SK-N-SH (cell line): ENCODE measurements at regions not wholly inside any gene's neighbourhood (a gene's known extent, or its start where the extent isn't known, plus 50 kb on each side); places are given as distances from the start of the nearest gene placed in this dataset.

Experiments
- CTCF ChIA-PET: fragments of 300-600, 350-600 bp; formaldehyde crosslinking; extraction: SDS; loops from one replicate; lab custom pipeline; 2021; lab: Yijun Ruan, JAX
- POLR2A ChIA-PET: fragments of 350-600 bp; sonication (Branson Sonifier 250); formaldehyde crosslinking; extraction: SDS; loops from one replicate; lab custom pipeline; 2020; ENCODE audit warnings: antibody characterized with exemption, inconsistent platforms; lab: Yijun Ruan, JAX
- DNase-seq: peaks from one replicate; pipeline ENCODE4 v3.0.0; 2012
- H2AFZ ChIP-seq: fragments of 200-600 bp; sonication (generic); 2 replicates; pipeline ENCODE4 v1.8.1; 2016; ENCODE audit warnings: antibody characterized with exemption, mild to moderate bottlenecking, low read depth
- H3F3A ChIP-seq: fragments of 200-600 bp; sonication (generic); replicated peaks from 2 replicates; pipeline ENCODE3; 2016; ENCODE audit warnings: antibody characterized with exemption, mild to moderate bottlenecking; ENCODE audit not compliant: insufficient read depth
- H3K27ac ChIP-seq, 2 experiments: fragments of 200-500 bp in 1 of 2; fragments of 200-600 bp in 1 of 2; sonication (Bioruptor generic) in 1 of 2; sonication (generic), shearing (Covaris generic) in 1 of 2; 2 replicates each; pipeline versions ENCODE4 v1.5.1 to v1.6.1; 2014 to 2016; ENCODE audit warnings: low read depth in 2 of 2, inconsistent platforms in 1 of 2, low read length in 1 of 2, mild to moderate bottlenecking in 1 of 2, mixed read lengths in 1 of 2
- H3K27me3 ChIP-seq: fragments of 200-600 bp; sonication (generic), shearing (Covaris generic); 2 replicates; pipeline ENCODE4 v1.6.1; 2016; ENCODE audit warnings: mixed run types; ENCODE audit not compliant: insufficient read depth
- H3K36me3 ChIP-seq, 2 experiments: fragments of 200-500 bp in 1 of 2; fragments of 200-600 bp in 1 of 2; sonication (Bioruptor generic) in 1 of 2; sonication (generic) in 1 of 2; replicated peaks in 1 of 2; 2 replicates each; pipeline versions ENCODE3 to v1.5.1; 2014 to 2016; ENCODE audit warnings: low read length in 1 of 2, mild to moderate bottlenecking in 1 of 2; ENCODE audit not compliant: insufficient read depth in 2 of 2, control insufficient read depth in 1 of 2
- H3K4me1 ChIP-seq, 2 experiments: fragments of 200-500 bp in 1 of 2; fragments of 200-600 bp in 1 of 2; sonication (Bioruptor generic) in 1 of 2; sonication (generic), shearing (Covaris generic) in 1 of 2; 2 replicates each; pipeline versions ENCODE4 v1.5.1 to v1.6.1; 2014 to 2016; ENCODE audit warnings: low read depth in 1 of 2, low read length in 1 of 2, mixed run types in 1 of 2; ENCODE audit not compliant: insufficient read depth in 2 of 2, control insufficient read depth in 1 of 2
- H3K4me2 ChIP-seq: fragments of 200-600 bp; sonication (generic), shearing (Covaris generic); 2 replicates; pipeline ENCODE4 v1.6.1; 2017; ENCODE audit warnings: mixed run types
- H3K4me3 ChIP-seq, 2 experiments: fragments of 200-500 bp in 1 of 2; fragments of 200-600 bp in 1 of 2; sonication (Bioruptor generic) in 1 of 2; sonication (generic), shearing (Covaris generic) in 1 of 2; 2 replicates each; pipeline versions ENCODE4 v1.5.1 to v1.8.1; 2014 to 2016; ENCODE audit warnings: low read depth in 2 of 2, inconsistent platforms in 1 of 2, low read length in 1 of 2, mild to moderate bottlenecking in 1 of 2, mixed read lengths in 1 of 2, moderate library complexity in 1 of 2
- H3K79me2 ChIP-seq: fragments of 200-600 bp; sonication (generic); 2 replicates; pipeline ENCODE4 v1.8.1; 2017; ENCODE audit warnings: mild to moderate bottlenecking; ENCODE audit not compliant: insufficient read depth
- H3K9ac ChIP-seq: fragments of 200-600 bp; sonication (generic); 2 replicates; pipeline ENCODE4 v1.6.1; 2017; ENCODE audit warnings: mixed run types
- H3K9me2 ChIP-seq: fragments of 200-600 bp; sonication (generic); 2 replicates; pipeline ENCODE4 v1.6.1; 2017; ENCODE audit warnings: mixed run types
- H3K9me3 ChIP-seq: fragments of 200-600 bp; sonication (generic); 2 replicates; pipeline ENCODE4 v1.6.1; 2017; ENCODE audit warnings: mixed run types, mild to moderate bottlenecking, moderate library complexity
- H4K20me1 ChIP-seq: fragments of 200-600 bp; sonication (generic); 2 replicates; pipeline ENCODE4 v1.6.1; 2017; ENCODE audit warnings: mild to moderate bottlenecking, mixed run types; ENCODE audit not compliant: insufficient read depth
- CHD2 ChIP-seq: fragments of 150-350 bp; IDR thresholded peaks from 2 replicates; pipeline ENCODE4 v1.6.1; 2018; ENCODE audit warnings: low read length; ENCODE audit not compliant: partially characterized antibody
- CTCF ChIP-seq: fragments of 200-600 bp; sonication (generic); IDR thresholded peaks from 2 replicates; pipeline ENCODE4 v1.6.1; 2017; ENCODE audit warnings: antibody characterized with exemption, mild to moderate bottlenecking, moderate library complexity
- ELF1 ChIP-seq: IDR thresholded peaks from 2 replicates; pipeline ENCODE4 v1.4.0; 2012
- EP300 ChIP-seq, 2 experiments: IDR thresholded peaks; 2 replicates each; pipeline versions ENCODE4 v1.4.0 to v1.6.1; 2012; ENCODE audit warnings: borderline replicate concordance in 1 of 2, low read depth in 1 of 2, low read length in 1 of 2
- EZH2phosphoT487 ChIP-seq: fragments of 200-600 bp; sonication (generic); IDR thresholded peaks from 2 replicates; pipeline ENCODE4 v1.6.1; 2017; ENCODE audit warnings: low read depth, mixed run types, mild to moderate bottlenecking, antibody characterized with exemption, moderate library complexity, borderline replicate concordance
- FOSL2 ChIP-seq: IDR thresholded peaks from 2 replicates; pipeline ENCODE4 v1.4.0; 2012; ENCODE audit warnings: low read depth, mild to moderate bottlenecking, moderate library complexity, borderline replicate concordance
- FOXM1 ChIP-seq: IDR thresholded peaks from 2 replicates; pipeline ENCODE4 v1.4.0; 2012; ENCODE audit warnings: low read depth, mild to moderate bottlenecking
- GABPA ChIP-seq: IDR thresholded peaks from 2 replicates; pipeline ENCODE4 v1.4.0; 2012; ENCODE audit warnings: low read depth, mild to moderate bottlenecking
- GATA2 ChIP-seq: sonication (generic); formaldehyde crosslinking; IDR thresholded peaks from 2 replicates; pipeline ENCODE4 v1.5.0; 2020; ENCODE audit warnings: mild to moderate bottlenecking, missing genetic modification reagents
- IRF3 ChIP-seq: fragments of 150-350 bp; IDR thresholded peaks from 2 replicates; pipeline ENCODE4 v1.6.1; 2016; ENCODE audit warnings: mild to moderate bottlenecking, low read depth, low read length
- JUND ChIP-seq: IDR thresholded peaks from 2 replicates; pipeline ENCODE4 v1.4.0; 2012
- MXI1 ChIP-seq: IDR thresholded peaks from 2 replicates; pipeline ENCODE4 v1.6.1; 2012; ENCODE audit warnings: mild to moderate bottlenecking, low read depth, low read length, improper control_type of control experiment
- NRF1 ChIP-seq: IDR thresholded peaks from 2 replicates; pipeline ENCODE4 v1.6.1; 2012; ENCODE audit warnings: low read depth, mild to moderate bottlenecking, low read length
- PBX3 ChIP-seq: IDR thresholded peaks from 2 replicates; pipeline ENCODE4; 2012
- POLR2AphosphoS5 ChIP-seq: IDR thresholded peaks from 2 replicates; pipeline ENCODE4 v1.6.1; 2012; ENCODE audit warnings: low read depth, low read length
- RFX5 ChIP-seq: IDR thresholded peaks from 2 replicates; pipeline ENCODE4 v1.6.1; 2012; ENCODE audit warnings: mild to moderate bottlenecking, improper control_type of control experiment, low read length
- SIN3A ChIP-seq: IDR thresholded peaks from 2 replicates; pipeline ENCODE4 v1.6.1; 2012; ENCODE audit warnings: low read depth, mild to moderate bottlenecking, low read length, moderate library complexity, borderline replicate concordance
- TAF1 ChIP-seq: IDR thresholded peaks from 2 replicates; pipeline ENCODE4 v1.6.1; 2012; ENCODE audit warnings: low read depth, mild to moderate bottlenecking, low read length, moderate library complexity, borderline replicate concordance
- TCF12 ChIP-seq: IDR thresholded peaks from 2 replicates; pipeline ENCODE4 v1.4.0; 2012
- USF1 ChIP-seq: IDR thresholded peaks from 2 replicates; pipeline ENCODE4 v1.4.0; 2012; ENCODE audit warnings: low read depth, borderline replicate concordance
- YY1 ChIP-seq: IDR thresholded peaks from 2 replicates; pipeline ENCODE4 v1.4.0; 2012; ENCODE audit warnings: low read depth, mild to moderate bottlenecking
- WGBS: methylation state at CpG from one replicate; pipeline ENCODE4 v1.1.6; 2017; ENCODE audit warnings: low lambda C conversion rate; 5-methylcytosine and 5-hydroxymethylcytosine counted together

- TF ChIP-seq IRF3 (no peak), CHD2 (no peak), GATA2 (no peak), SIN3A (no peak), TAF1 (no peak)
Observed at GRCh38 chr13:44281252-44282000, 92.2 kb upstream of the SERP2 start (continued).

GRCh38 chr13:44283600-44283999 is 90.0 kb upstream of the SERP2 start:
- H3F3A ChIP-seq, result no peaks in the 10 kb centered on the region
- peaks cover 0 to 3% of the 10 kb centered on the region in 2 experiments; a peak in 2 of 4 replicates for H3K4me1 ChIP-seq
- no peak overlapping the region for H3K9ac ChIP-seq
- no peak overlapping the region for H3K4me2 ChIP-seq
- no peaks in the 10 kb centered on the region for H3K36me3 ChIP-seq
- ChIA-PET CTCF (no interaction called here), POLR2A (no interaction called here)
- no peaks in the 10 kb centered on the region for H3K27me3 ChIP-seq
- H4K20me1 ChIP-seq, result no peaks in the 10 kb centered on the region
- H2AFZ ChIP-seq, result no peak overlapping the region
- no peak overlapping the region for H3K4me3 ChIP-seq
- no peaks in the 10 kb centered on the region for H3K9me2 ChIP-seq
- no peak overlapping the region for H3K27ac ChIP-seq
- no peak for TF ChIP-seq NRF1
- TF ChIP-seq EP300 (IDR thresholded peaks at IDR 0.05; ENCODE audit: borderline replicate concordance in 1 of 2, low read depth in 1 of 2, low read length in 1 of 2), result no peak
- TF ChIP-seq ELF1, result no peak
- no peak for TF ChIP-seq CTCF
- no peak for TF ChIP-seq EZH2phosphoT487
- no peak for TF ChIP-seq SIN3A
- TF ChIP-seq GABPA, result no peak
- TF ChIP-seq GATA2, result no peak
- TF ChIP-seq IRF3, result no peak
- no peak for TF ChIP-seq JUND
- no peak for TF ChIP-seq FOSL2
- TF ChIP-seq YY1, result no peak
- TF ChIP-seq TAF1, result no peak
- TF ChIP-seq USF1, result no peak
- no peak for TF ChIP-seq FOXM1
- no peak for TF ChIP-seq MXI1
- no peak for TF ChIP-seq PBX3
- TF ChIP-seq TCF12, result no peak
- TF ChIP-seq RFX5, result no peak
- no peak for TF ChIP-seq POLR2AphosphoS5
- no peaks in the 10 kb centered on the region for H3K79me2 ChIP-seq
- no peaks in the 10 kb centered on the region for H3K9me3 ChIP-seq
- DNase-seq, result no peak
- WGBS, result 85% methylated on average over 2 of the region's 2 CpGs
